ENCODE measurements at regions not wholly inside any gene's neighbourhood (a gene's known extent, or its start where the extent isn't known, plus 50 kb on each side); places are given as distances from the start of the nearest gene placed in this dataset.
A peak's percentile ranks its signal among the peaks of the same experiment; 100 is the strongest.

GRCh38 chr1:217373761-217374701 is 256.9 kb downstream of the GPATCH2 start:
- DNase-seq (ENCODE audit: low read depth in 4 of 4, low spot score in 3 of 4), result no peak

- no peak for DNase-seq (ENCODE audit: low read depth in 4 of 4, low spot score in 3 of 4)
These were observed 258.6 kb downstream of the GPATCH2 start for GRCh38 chr1:217372049-217372970.

- DNase-seq (ENCODE audit: low read depth in 4 of 4, low spot score in 3 of 4), result no peak
These were observed 260.1 kb downstream of the GPATCH2 start for GRCh38 chr1:217370757-217371156.

GRCh38 chr1:217369996-217370551 is 260.8 kb downstream of the GPATCH2 start:
- DNase-seq (ENCODE audit: low read depth in 4 of 4, low spot score in 3 of 4), result no peak

- DNase-seq (ENCODE audit: low read depth in 4 of 4, low spot score in 3 of 4), result no peak
These were observed 261.5 kb downstream of the GPATCH2 start for GRCh38 chr1:217369271-217369981.

GRCh38 chr1:217364220-217364619 is 266.7 kb downstream of the GPATCH2 start:
- DNase-seq (ENCODE audit: low read depth in 4 of 4, low spot score in 3 of 4), result no peak

GRCh38 chr1:217363319-217363718 is 267.6 kb downstream of the GPATCH2 start:
- DNase-seq (ENCODE audit: low read depth in 4 of 4, low spot score in 3 of 4), result no peak

GRCh38 chr1:217360510-217360909 is 270.4 kb downstream of the GPATCH2 start:
- DNase-seq (ENCODE audit: low read depth in 4 of 4, low spot score in 3 of 4), result no peak

- DNase-seq (ENCODE audit: low read depth in 4 of 4, low spot score in 3 of 4), result peak in 1 of 4 donors; percentile 25
These were observed 276.0 kb downstream of the GPATCH2 start for GRCh38 chr1:217354895-217355294.

- DNase-seq (ENCODE audit: low read depth in 4 of 4, low spot score in 3 of 4), result no peak
These were observed 281.8 kb downstream of the GPATCH2 start for GRCh38 chr1:217348960-217349664.

- DNase-seq (ENCODE audit: low read depth in 4 of 4, low spot score in 3 of 4), result no peak
These were observed 286.2 kb downstream of the GPATCH2 start for GRCh38 chr1:217344712-217345111.

GRCh38 chr1:217343907-217344306 is 287.0 kb downstream of the GPATCH2 start:
- DNase-seq (ENCODE audit: low read depth in 4 of 4, low spot score in 3 of 4), result peak in 2 of 4 donors; percentile 23 to 35

- DNase-seq (ENCODE audit: low read depth in 4 of 4, low spot score in 3 of 4), result no peak
These were observed 288.8 kb downstream of the GPATCH2 start for GRCh38 chr1:217342105-217342504.

GRCh38 chr1:217336724-217337123 is 294.2 kb downstream of the GPATCH2 start:
- DNase-seq (ENCODE audit: low read depth in 4 of 4, low spot score in 3 of 4), result no peak

- DNase-seq (ENCODE audit: low read depth in 4 of 4, low spot score in 3 of 4), result no peak
These were observed 297.0 kb downstream of the GPATCH2 start for GRCh38 chr1:217333939-217334338.

- DNase-seq (ENCODE audit: low read depth in 4 of 4, low spot score in 3 of 4), result no peak
These were observed 298.3 kb downstream of the GPATCH2 start for GRCh38 chr1:217332431-217333065.

GRCh38 chr1:217331698-217332097 is 299.2 kb downstream of the GPATCH2 start:
- DNase-seq (ENCODE audit: low read depth in 4 of 4, low spot score in 3 of 4), result no peak

GRCh38 chr1:217327901-217328300 is 303.0 kb downstream of the GPATCH2 start:
- no peak for DNase-seq (ENCODE audit: low read depth in 4 of 4, low spot score in 3 of 4)

GRCh38 chr1:217322834-217323233 is 308.1 kb downstream of the GPATCH2 start:
- no peak for DNase-seq (ENCODE audit: low read depth in 4 of 4, low spot score in 3 of 4)
